Thymus (tissue), 11 donors: ENCODE measurements at regions not wholly inside any gene's neighbourhood (a gene's known extent, or its start where the extent isn't known, plus 50 kb on each side); places are given as distances from the start of the nearest gene placed in this dataset.
A peak's percentile ranks its signal among the peaks of the same experiment; 100 is the strongest.

Experiments used
- DNase-seq, 9 donors: peaks; one replicate each; pipeline ENCODE4 v3.0.0-alpha.2; 2013; ENCODE audit warnings: low spot score in 9 of 9, low read depth in 6 of 9, missing footprints in 1 of 9
- H3K27ac ChIP-seq, 2 donors: one replicate each; pipeline ENCODE4 v1.5.1; 2013; ENCODE audit warnings: control low read depth in 1 of 2, low read depth in 1 of 2, low read length in 1 of 2, mild to moderate bottlenecking in 1 of 2, moderate library complexity in 1 of 2
- H3K27me3 ChIP-seq, 2 donors: one replicate each; pipeline ENCODE4 v1.5.1; 2013; ENCODE audit warnings: low read length in 1 of 2; ENCODE audit not compliant: control insufficient read depth in 2 of 2, insufficient read depth in 1 of 2
- H3K36me3 ChIP-seq, 2 donors: one replicate each; pipeline ENCODE4 v1.5.1; 2013; ENCODE audit warnings: low read length in 1 of 2, mild to moderate bottlenecking in 1 of 2, moderate library complexity in 1 of 2; ENCODE audit not compliant: control insufficient read depth in 2 of 2, insufficient read depth in 2 of 2
- H3K4me1 ChIP-seq, 2 donors: one replicate each; pipeline ENCODE4 v1.5.1; 2013; ENCODE audit warnings: low read length in 2 of 2; ENCODE audit not compliant: control insufficient read depth in 2 of 2, insufficient read depth in 2 of 2
- H3K4me3 ChIP-seq, 2 donors: one replicate each; pipeline ENCODE4 v1.5.1; 2013; ENCODE audit warnings: low read length in 2 of 2, control low read depth in 1 of 2, mild to moderate bottlenecking in 1 of 2
- H3K9me3 ChIP-seq, 2 donors: one replicate each; pipeline ENCODE4 v1.5.1; 2013; ENCODE audit warnings: low read length in 1 of 2, mild to moderate bottlenecking in 1 of 2; ENCODE audit not compliant: control insufficient read depth in 2 of 2, insufficient read depth in 1 of 2
- WGBS: extraction: QIAGEN DNeasy Blood & Tissue Kit; methylation state at CpG from one replicate; pipeline ENCODE4 v1.1.7; 2013; 5-methylcytosine and 5-hydroxymethylcytosine counted together
- donor health status: healthy.

DNA sequence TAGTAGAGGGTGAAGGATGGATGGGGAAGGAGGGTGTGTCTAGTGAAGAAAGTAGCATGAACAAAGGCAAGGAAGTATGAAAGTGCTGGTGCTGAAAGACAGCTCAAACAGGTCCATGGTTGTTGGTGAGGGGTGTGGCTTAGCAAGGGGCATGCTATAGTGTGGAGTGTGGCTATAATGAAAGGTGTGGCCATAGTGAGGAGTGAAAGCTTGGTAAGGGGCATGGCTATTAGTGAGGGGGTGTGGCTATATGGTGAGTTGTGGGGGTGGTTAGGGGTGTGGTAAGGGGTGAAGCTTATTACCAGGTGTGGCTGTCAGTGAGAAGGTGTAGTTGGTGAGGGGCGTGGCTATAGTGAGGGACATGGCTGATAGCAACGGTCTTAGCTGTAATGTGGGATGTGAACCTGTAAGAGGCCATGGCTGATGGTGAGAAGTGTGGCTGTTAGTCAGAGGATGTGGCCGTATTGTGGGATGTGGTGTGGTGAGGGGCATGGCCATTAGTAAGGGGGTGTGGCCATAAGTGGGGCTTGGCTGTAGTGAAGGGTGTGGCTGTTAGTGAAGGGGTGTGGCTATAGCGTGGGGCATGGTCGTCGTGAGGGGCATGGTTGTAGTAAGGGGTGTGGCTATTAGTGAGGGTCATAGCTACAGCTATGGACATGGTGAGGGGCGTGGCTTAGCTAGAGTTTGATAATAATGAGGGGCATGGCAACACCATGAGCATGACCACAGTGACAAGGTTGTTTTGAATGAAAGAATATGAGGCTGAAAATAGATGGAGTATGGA lies 549.6 kb downstream of the FBXO15 start:
- 97% methylated on average over 7 of the region's 7 CpGs for WGBS
- no peak overlapping the region for H3K4me3 ChIP-seq
- H3K9me3 ChIP-seq, result no peaks in the 10 kb centered on the region

GRCh38 chr18:73594749-73595148 lies 552.9 kb downstream of the FBXO15 start:
- Histone ChIP-seq H3K9me3 (no peaks in the 10 kb centered on the region), H3K27ac (no peak overlapping the region), H3K4me1 (no peaks in the 10 kb centered on the region), H3K4me3 (no peak overlapping the region), H3K27me3 (no peaks in the 10 kb centered on the region), H3K36me3 (no peaks in the 10 kb centered on the region)
- WGBS, result 92% methylated on average over 4 of the region's 4 CpGs
- no peak for DNase-seq

More for the DNA sequence above, 549.6 kb downstream of the FBXO15 start:
- Histone ChIP-seq H3K27me3 (no peaks in the 10 kb centered on the region), H3K4me1 (no peaks in the 10 kb centered on the region), H3K36me3 (no peaks in the 10 kb centered on the region), H3K27ac (no peak overlapping the region)
- peak in 1 of 9 donors; percentile 1 for DNase-seq

GRCh38 chr18:73593207-73593606 lies 554.4 kb downstream of the FBXO15 start:
- no peaks in the 10 kb centered on the region for H3K36me3 ChIP-seq
- 92% methylated on average over 2 of the region's 2 CpGs for WGBS
- no peaks in the 10 kb centered on the region for H3K9me3 ChIP-seq
- no peak overlapping the region for H3K27ac ChIP-seq
- H3K4me3 ChIP-seq, result no peak overlapping the region
- no peaks in the 10 kb centered on the region for H3K27me3 ChIP-seq
- no peak for DNase-seq
- H3K4me1 ChIP-seq, result no peaks in the 10 kb centered on the region

DNA sequence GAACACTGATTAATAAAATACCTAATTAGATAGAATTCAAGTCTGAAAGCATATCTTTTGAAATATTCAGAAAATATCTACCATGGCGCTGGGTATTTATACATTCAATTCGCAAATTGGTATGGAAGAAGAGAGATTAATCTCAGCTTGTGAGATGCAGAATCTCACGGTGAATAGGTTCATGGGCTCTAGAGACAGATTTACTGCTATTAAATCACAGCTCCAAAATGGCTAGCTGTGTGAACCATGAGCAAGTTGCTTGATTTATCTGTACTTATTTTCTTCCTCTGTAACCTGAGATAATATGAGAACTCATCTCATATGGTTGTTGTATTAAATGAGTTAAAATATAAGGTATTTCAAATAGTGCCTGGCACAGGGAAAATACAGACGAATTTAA lies 556.7 kb downstream of the FBXO15 start:
- H3K27ac ChIP-seq, result no peak overlapping the region
- no peaks in the 10 kb centered on the region for H3K9me3 ChIP-seq
- 97% methylated on average over 4 of the region's 4 CpGs for WGBS
- H3K36me3 ChIP-seq, result no peaks in the 10 kb centered on the region
- no peaks in the 10 kb centered on the region for H3K27me3 ChIP-seq
- DNase-seq, result no peak
- H3K4me1 ChIP-seq, result no peaks in the 10 kb centered on the region
- H3K4me3 ChIP-seq, result no peak overlapping the region

GRCh38 chr18:73579698-73580097 lies 567.9 kb downstream of the FBXO15 start:
- Histone ChIP-seq H3K27me3 (no peaks in the 10 kb centered on the region), H3K27ac (no peak overlapping the region), H3K36me3 (no peaks in the 10 kb centered on the region), H3K9me3 (no peaks in the 10 kb centered on the region), H3K4me1 (no peaks in the 10 kb centered on the region), H3K4me3 (no peak overlapping the region)
- DNase-seq, result no peak

- no peaks in the 10 kb centered on the region for H3K27me3 ChIP-seq
- no peak for DNase-seq
- whole genome bisulfite sequencing, result 96% methylated on average over 1 of the region's 1 CpG
- no peaks in the 10 kb centered on the region for H3K36me3 ChIP-seq
- no peaks in the 10 kb centered on the region for H3K4me1 ChIP-seq
- no peak overlapping the region for H3K4me3 ChIP-seq
- no peaks in the 10 kb centered on the region for H3K9me3 ChIP-seq
- H3K27ac ChIP-seq, result no peak overlapping the region
Measured at GRCh38 chr18:73577365-73577764, 570.3 kb downstream of the FBXO15 start.

DNA sequence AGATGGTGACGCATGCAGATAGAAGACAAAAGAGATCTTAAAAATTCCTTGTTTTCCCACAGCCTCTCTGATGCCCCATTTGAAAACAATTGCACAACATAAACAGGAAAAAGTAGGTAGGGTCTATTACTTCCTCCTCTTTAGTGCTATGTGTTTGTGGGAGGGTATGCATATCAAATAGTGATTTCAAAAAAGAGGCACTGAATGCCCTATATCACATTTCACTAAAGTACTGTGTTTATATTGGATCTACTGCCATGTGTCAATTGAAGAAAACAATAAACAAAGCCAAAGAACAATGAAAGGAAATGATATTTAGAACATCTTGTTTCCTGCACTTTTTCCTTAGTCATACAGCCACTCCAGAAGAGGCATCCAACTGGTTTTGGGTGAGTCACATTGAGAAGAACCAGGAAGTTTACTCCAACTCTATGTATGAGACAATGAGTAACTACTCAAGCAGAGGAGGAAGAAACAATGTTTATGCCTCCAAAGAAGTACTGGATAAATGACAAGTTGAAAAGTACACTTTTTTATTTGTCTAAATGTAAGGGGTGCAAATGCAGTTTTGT lies 583.6 kb downstream of the FBXO15 start:
- no peaks in the 10 kb centered on the region for H3K9me3 ChIP-seq
- H3K36me3 ChIP-seq, result no peaks in the 10 kb centered on the region
- H3K27me3 ChIP-seq, result no peaks in the 10 kb centered on the region
- no peak for DNase-seq
- 100% methylated on average over 1 of the region's 1 CpG for WGBS
- no peaks in the 10 kb centered on the region for H3K4me1 ChIP-seq
- no peak overlapping the region for H3K27ac ChIP-seq
- H3K4me3 ChIP-seq, result no peak overlapping the region

DNA sequence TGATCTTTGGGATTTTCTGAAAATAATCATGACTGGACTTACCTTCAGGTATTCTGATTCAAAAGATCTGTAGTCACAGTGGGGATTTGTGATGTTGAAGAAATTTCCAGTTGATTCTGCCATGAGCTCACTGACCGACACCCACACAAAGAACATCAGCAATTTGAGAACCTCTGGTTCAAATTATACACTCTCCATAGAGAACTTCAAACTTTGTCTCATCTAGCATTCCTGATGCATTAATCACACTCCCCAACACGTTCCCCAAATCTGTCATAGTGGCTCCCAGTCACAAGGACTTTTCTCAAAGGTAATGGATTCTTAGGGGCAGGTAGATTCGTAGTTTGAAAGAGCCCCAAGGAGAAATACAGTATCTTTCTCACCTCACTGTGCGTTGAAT lies 584.3 kb downstream of the FBXO15 start:
- no peak overlapping the region for H3K4me3 ChIP-seq
- no peaks in the 10 kb centered on the region for H3K27me3 ChIP-seq
- H3K4me1 ChIP-seq, result no peaks in the 10 kb centered on the region
- H3K9me3 ChIP-seq, result no peaks in the 10 kb centered on the region
- no peak for DNase-seq
- no peak overlapping the region for H3K27ac ChIP-seq
- no peaks in the 10 kb centered on the region for H3K36me3 ChIP-seq
- 93% methylated on average over 4 of the region's 4 CpGs for WGBS

DNA sequence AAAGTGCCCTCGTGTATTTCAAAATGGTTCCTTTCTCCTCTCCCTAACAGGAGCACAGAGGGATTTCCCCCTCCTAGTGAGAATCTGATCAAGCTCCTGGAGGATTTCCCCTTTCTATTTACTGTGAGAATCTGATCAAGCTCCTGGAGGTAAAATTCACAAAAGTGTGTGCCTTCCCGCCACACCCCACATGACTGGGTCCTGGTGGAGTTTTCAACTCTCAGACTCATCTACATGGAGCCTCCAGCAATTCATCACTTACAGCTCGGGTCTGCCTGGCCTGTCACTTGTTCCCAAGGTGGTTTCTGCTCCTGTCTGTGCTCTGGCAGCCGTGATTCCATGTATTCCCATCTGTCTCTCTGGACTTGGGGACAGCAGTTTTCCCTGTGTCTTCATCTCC lies 590.7 kb downstream of the FBXO15 start:
- WGBS, result 91% methylated on average over 4 of the region's 4 CpGs
- no peak for DNase-seq

More for the DNA sequence above, 590.7 kb downstream of the FBXO15 start:
- Histone ChIP-seq H3K36me3 (no peaks in the 10 kb centered on the region), H3K4me3 (no peak overlapping the region), H3K9me3 (no peaks in the 10 kb centered on the region), H3K4me1 (no peaks in the 10 kb centered on the region), H3K27ac (no peak overlapping the region), H3K27me3 (no peaks in the 10 kb centered on the region)
